OCI-LY1 (cell line): ENCODE measurements at regions not wholly inside any gene's neighbourhood (a gene's known extent, or its start where the extent isn't known, plus 50 kb on each side); places are given as distances from the start of the nearest gene placed in this dataset.

ENCODE experiments used
- CTCF ChIP-seq: fragments of 200-600 bp; sonication (generic), shearing (Covaris generic); IDR thresholded peaks from 2 replicates; pipeline ENCODE4 v1.5.1; 2017; ENCODE audit warnings: mild to moderate bottlenecking, antibody characterized with exemption, low read length, moderate library complexity, mixed read lengths
- EZH2 ChIP-seq: fragments of 200-600 bp; sonication (generic), shearing (Covaris generic); IDR thresholded peaks from 2 replicates; pipeline ENCODE4 v1.8.0; 2017; ENCODE audit warnings: borderline replicate concordance, mixed run types, mild to moderate bottlenecking, antibody characterized with exemption, low read length, moderate library complexity, mixed read lengths

- no peak for TF ChIP-seq CTCF
- no peak for TF ChIP-seq EZH2
Observed at GRCh38 chr3:40996827-40997710, 202.2 kb upstream of the CTNNB1 start.
